ENCODE measurements at regions not wholly inside any gene's neighbourhood (a gene's known extent, or its start where the extent isn't known, plus 50 kb on each side); places are given as distances from the start of the nearest gene placed in this dataset.
A peak's percentile ranks its signal among the peaks of the same experiment; 100 is the strongest.
"Not testable (repeated sequence)": the region's sequence is repeated elsewhere in the genome, so short reads cannot be mapped to it uniquely, and the experiment has no call there.

DNA sequence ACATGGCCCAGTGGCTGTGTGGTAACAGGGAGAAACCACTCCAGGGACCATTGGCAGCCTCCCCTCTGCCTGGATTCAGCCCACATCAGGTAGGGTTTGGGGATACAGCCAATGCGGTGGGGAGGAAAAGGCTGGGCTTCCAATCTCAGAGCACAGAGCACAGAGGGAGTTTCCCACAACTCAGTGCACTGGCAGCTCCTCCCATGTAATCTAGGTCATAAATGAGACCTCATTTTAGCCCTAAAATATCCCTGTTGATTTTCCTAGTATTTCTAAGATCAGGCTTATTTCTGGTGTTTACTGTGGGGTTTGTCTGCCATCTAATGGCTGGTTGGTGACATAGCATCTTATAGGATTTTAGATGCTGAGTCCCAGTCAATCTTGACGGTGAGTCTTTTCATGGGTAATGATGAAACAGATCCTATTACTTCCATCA, 462.8 kb downstream of the RPIA start:
- TF ChIP-seq, protein P1, sequence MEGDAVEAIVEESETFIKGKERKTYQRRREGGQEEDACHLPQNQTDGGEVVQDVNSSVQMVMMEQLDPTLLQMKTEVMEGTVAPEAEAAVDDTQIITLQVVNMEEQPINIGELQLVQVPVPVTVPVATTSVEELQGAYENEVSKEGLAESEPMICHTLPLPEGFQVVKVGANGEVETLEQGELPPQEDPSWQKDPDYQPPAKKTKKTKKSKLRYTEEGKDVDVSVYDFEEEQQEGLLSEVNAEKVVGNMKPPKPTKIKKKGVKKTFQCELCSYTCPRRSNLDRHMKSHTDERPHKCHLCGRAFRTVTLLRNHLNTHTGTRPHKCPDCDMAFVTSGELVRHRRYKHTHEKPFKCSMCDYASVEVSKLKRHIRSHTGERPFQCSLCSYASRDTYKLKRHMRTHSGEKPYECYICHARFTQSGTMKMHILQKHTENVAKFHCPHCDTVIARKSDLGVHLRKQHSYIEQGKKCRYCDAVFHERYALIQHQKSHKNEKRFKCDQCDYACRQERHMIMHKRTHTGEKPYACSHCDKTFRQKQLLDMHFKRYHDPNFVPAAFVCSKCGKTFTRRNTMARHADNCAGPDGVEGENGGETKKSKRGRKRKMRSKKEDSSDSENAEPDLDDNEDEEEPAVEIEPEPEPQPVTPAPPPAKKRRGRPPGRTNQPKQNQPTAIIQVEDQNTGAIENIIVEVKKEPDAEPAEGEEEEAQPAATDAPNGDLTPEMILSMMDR (IDR thresholded peaks at IDR 0.05) = peak in 1 of 4 donors; percentile 14
- H3K9me3 ChIP-seq; H3K4me3 ChIP-seq; DNase-seq; H3K27ac ChIP-seq; H3K27me3 ChIP-seq; H3K36me3 ChIP-seq; H3K4me1 ChIP-seq; intact Hi-C loops (cut with DNase I): not testable (repeated sequence)
- ATAC-seq = peak; percentile 79 to 89 (median 86)
- WGBS (ENCODE audit: insufficient coverage, low coverage, low lambda C conversion rate, missing lambda C conversion rate) = 83% methylated on average over 1 of the region's 2 CpGs

DNA sequence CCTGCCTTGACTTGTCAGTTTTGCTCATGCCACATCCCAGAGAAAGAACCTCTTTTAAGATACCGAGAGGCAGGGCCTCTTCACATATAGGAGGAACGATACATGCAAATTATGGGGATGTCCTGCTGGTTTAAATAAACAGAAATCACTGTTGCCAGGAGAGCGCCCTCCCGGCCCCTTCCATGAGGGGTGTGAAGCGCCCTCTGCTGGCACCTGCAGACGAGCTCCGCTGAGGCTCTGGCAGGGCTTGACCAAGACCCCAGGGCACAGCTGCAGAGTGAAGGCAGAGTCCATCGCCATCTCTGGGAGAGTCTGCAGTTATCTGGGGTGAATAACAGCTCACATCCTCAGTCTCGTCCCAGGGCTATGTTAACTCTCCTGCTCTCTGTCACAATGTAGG, 468.8 kb downstream of the RPIA start:
- H3K27ac ChIP-seq; H3K4me1 ChIP-seq; DNase-seq; H3K27me3 ChIP-seq; intact Hi-C loops (cut with DNase I); H3K9me3 ChIP-seq; H3K4me3 ChIP-seq; H3K36me3 ChIP-seq: not testable (repeated sequence)
- WGBS (ENCODE audit: insufficient coverage, low coverage, low lambda C conversion rate, missing lambda C conversion rate) = no CpG with 5 or more reads among the region's 9 CpGs
- ATAC-seq = peak; percentile 53 to 73 (median 62)
- TF ChIP-seq, protein P1 (IDR thresholded peaks at IDR 0.05) = peak in 3 of 4 donors; percentile 7 to 24 (median 23)

DNA sequence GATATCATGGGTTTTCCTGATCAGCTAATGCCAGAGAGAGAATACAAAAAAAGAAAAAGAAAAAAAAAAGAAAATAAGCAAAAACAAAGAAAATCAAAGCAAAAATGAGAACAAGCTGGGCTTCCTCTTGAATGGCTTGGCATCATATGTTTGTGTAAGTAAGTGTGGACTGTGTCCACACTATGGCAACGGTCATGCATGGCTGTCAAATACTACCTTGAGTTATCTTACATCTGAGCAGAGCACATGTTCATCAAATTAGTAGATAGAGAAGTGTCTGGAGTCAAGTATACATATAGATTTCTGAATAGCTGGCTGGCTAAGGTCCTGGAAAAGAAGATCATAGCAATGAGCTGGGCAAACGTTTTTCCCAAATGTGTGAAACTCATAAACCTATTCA, 470.2 kb downstream of the RPIA start:
- H3K4me1 ChIP-seq; H3K27ac ChIP-seq; H3K27me3 ChIP-seq; H3K9me3 ChIP-seq; DNase-seq; H3K36me3 ChIP-seq; ATAC-seq; H3K4me3 ChIP-seq; intact Hi-C loops (cut with DNase I): not testable (repeated sequence)
- 10% methylated on average over 2 of the region's 2 CpGs for WGBS (ENCODE audit: insufficient coverage, low coverage, low lambda C conversion rate, missing lambda C conversion rate)

DNA sequence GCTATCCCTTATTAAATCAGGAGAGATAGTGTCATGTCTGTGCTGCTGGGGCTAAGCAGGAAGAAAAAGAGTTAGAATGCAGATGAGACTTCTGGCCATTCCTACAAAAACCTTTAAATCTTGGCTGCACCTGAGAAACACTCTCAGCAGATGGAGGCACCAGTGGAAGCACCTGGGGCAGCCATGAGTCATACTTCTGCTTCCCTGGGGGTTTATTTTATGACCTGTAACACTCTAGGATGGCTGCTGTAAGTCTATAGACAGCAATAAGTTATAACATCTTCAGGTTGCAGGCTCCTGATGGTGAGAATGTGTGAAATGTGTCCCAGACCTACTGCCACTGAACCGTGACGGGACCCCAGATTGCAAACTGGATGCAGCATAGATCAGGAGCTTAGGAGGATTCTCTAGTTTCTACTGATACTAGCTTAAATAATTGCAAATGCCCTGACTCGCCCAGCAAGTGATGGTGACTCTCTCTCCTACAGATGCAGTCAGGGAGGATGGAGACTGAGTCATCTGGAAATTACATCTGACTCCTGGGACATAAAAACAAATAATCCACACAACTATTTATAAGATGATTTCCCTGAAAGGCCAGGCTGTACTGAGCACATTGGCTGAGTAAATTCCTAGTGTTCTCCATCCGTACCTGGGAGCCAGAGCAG, 479.2 kb downstream of the RPIA start:
- intact Hi-C loops (cut with DNase I); ATAC-seq; H3K36me3 ChIP-seq; DNase-seq; H3K4me3 ChIP-seq; H3K9me3 ChIP-seq; H3K4me1 ChIP-seq; H3K27me3 ChIP-seq; H3K27ac ChIP-seq: not testable (repeated sequence)
- WGBS (ENCODE audit: insufficient coverage, low coverage, low lambda C conversion rate, missing lambda C conversion rate) = 57% methylated on average over 1 of the region's 4 CpGs

DNA sequence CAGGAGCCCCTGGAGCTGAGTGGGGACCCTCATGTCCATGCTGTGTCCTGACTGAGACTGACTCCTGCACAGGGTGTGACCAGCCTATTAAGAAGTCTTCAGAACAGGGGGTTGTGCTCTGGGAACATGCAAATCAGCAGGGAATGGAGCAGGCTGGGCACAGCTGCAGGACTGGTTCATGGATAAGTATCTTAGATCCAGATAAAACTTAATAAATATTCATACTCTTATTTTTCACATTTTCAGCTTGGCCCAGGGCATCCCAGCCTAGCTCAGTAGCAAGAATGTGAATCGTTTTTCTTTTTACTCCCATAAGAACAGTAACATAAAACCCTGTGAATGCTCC, 479.7 kb downstream of the RPIA start:
- WGBS (ENCODE audit: insufficient coverage, low coverage, low lambda C conversion rate, missing lambda C conversion rate) = 33% methylated on average over 1 of the region's 1 CpG
- H3K9me3 ChIP-seq; H3K4me1 ChIP-seq; DNase-seq; ATAC-seq; H3K27ac ChIP-seq; H3K36me3 ChIP-seq; H3K27me3 ChIP-seq; H3K4me3 ChIP-seq; intact Hi-C loops (cut with DNase I): not testable (repeated sequence)

DNA sequence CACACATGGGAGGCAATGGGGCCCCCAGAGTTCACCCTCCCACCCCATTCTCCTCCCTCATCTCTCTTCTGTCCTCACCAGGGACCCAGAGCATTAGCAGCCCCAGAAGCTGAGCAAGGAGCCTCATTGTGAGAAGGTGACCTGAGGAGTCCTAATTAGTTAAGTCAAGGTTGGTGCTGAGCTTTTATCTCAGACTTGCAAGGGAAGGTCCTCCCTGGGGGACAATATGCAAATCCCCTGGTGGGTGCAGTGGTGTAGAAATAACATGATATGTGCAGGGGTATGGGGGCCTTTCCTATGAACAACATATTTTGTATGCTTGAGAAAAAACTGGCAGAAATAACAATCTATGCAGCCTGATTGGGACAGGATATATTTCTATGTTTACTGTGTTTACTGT, 485.5 kb downstream of the RPIA start:
- H3K27ac ChIP-seq; H3K27me3 ChIP-seq; DNase-seq; H3K4me3 ChIP-seq; H3K36me3 ChIP-seq; intact Hi-C loops (cut with DNase I); ATAC-seq; H3K9me3 ChIP-seq; H3K4me1 ChIP-seq: not testable (repeated sequence)

DNA sequence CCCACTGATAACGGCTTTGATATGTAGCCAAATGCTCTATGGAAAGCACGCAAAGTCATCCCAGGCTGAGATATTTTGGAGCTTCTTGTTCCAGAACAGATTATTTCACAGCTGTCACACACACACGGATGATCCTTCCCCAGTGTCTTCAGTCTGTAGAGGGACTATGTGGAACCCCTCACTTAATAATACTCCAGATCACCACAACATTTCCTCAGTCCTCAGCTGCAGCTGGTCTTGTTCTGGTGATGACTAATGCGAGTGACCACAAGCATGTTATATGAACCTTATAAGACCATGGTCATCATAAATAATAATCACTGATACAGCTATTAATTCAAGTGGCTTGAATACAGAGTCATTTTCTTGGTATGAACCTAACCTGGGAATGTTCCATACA, 490.7 kb downstream of the RPIA start:
- H3K36me3 ChIP-seq; H3K4me3 ChIP-seq; H3K27ac ChIP-seq; intact Hi-C loops (cut with DNase I); H3K4me1 ChIP-seq; H3K27me3 ChIP-seq; DNase-seq; H3K9me3 ChIP-seq; ATAC-seq: not testable (repeated sequence)
- WGBS (ENCODE audit: insufficient coverage, low coverage, low lambda C conversion rate, missing lambda C conversion rate) = 51% methylated on average over 3 of the region's 4 CpGs

DNA sequence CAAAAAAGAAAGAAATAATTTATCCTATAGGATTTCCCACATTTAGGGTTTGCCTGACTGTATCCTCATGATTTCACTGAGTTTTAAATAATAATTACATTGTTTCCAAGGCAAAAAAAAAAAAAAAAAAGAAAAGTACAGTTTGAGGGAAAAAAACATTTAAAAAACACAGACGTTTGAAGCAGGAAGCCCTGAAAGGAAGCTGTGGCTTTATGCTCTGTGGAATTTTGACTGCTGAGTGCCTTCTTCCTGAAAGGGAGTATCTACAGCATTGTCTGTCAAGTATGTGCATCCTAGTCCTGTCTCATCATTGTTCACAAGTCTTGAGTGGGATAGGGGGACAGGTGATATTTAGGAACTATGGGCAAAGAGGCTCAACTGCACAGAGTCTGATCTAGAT, 493.3 kb downstream of the RPIA start:
- H3K36me3 ChIP-seq; H3K9me3 ChIP-seq; H3K4me1 ChIP-seq; H3K27ac ChIP-seq; H3K4me3 ChIP-seq; ATAC-seq; intact Hi-C loops (cut with DNase I); DNase-seq; H3K27me3 ChIP-seq: not testable (repeated sequence)
- WGBS (ENCODE audit: insufficient coverage, low coverage, low lambda C conversion rate, missing lambda C conversion rate) = 6% methylated on average over 1 of the region's 1 CpG

DNA sequence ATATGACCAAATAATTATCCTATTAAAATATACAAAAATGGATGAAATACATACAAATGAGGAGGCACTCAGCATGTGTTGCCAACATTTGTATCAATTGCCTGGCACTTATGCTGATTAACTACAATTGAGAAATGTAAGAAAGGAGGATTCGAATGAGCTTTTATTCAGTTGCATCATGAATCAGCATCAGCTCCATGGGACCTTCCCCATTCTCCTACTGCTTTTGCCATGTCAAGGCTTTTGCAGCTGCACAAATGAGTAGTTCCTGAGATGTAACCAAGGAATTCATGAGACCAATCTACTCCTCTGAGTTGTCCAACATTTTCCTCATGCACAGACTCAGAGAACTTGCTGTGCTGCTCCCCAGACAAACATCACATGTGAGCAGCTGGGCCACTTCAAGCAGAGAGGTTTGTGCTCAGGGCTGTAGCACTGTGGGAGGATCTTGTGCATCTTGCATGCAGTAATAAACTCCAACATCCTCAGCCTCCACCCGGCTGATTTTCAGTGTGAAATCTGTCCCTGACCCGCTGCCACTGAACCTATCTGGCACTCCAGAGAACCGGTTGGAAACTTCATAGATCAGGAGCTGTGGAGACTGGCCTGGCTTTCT, 504.3 kb downstream of the RPIA start:
- WGBS (ENCODE audit: insufficient coverage, low coverage, low lambda C conversion rate, missing lambda C conversion rate) = 67% methylated on average over 3 of the region's 4 CpGs
- H3K4me1 ChIP-seq; intact Hi-C loops (cut with DNase I); H3K9me3 ChIP-seq; ATAC-seq; H3K4me3 ChIP-seq; H3K27ac ChIP-seq; DNase-seq; H3K36me3 ChIP-seq; H3K27me3 ChIP-seq: not testable (repeated sequence)

DNA sequence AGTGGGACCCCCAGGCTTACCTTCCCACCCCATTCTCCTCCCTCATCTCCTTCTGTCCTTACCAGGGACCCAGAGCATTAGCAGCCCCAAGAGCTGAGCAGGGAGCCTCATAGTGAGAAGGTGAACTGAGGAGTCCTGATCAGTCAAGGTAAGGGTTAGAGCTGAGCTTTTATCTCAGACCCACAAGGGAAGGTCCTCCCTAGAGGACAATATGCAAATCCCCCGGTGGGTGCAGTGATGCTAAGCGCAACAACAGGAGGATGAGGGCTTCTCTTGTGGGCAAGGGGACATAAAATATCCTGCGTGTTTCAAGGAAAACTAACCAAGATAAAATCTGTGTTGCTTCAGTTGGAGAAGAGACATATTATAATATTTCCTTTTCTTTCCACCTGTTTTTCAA, 505.2 kb downstream of the RPIA start:
- H3K9me3 ChIP-seq; H3K27ac ChIP-seq; intact Hi-C loops (cut with DNase I); H3K27me3 ChIP-seq; H3K36me3 ChIP-seq; DNase-seq; ATAC-seq; H3K4me1 ChIP-seq; H3K4me3 ChIP-seq: not testable (repeated sequence)
- no CpG with 5 or more reads among the region's 3 CpGs for WGBS (ENCODE audit: insufficient coverage, low coverage, low lambda C conversion rate, missing lambda C conversion rate)
